SK-N-SH (cell line): ENCODE measurements at regions not wholly inside any gene's neighbourhood (a gene's known extent, or its start where the extent isn't known, plus 50 kb on each side); places are given as distances from the start of the nearest gene placed in this dataset.

Source experiments
- CTCF ChIA-PET: fragments of 300-600, 350-600 bp; formaldehyde crosslinking; extraction: SDS; loops from one replicate; lab custom pipeline; 2021; lab: Yijun Ruan, JAX
- POLR2A ChIA-PET: fragments of 350-600 bp; sonication (Branson Sonifier 250); formaldehyde crosslinking; extraction: SDS; loops from one replicate; lab custom pipeline; 2020; ENCODE audit warnings: antibody characterized with exemption, inconsistent platforms; lab: Yijun Ruan, JAX
- DNase-seq: peaks from one replicate; pipeline ENCODE4 v3.0.0; 2012
- H2AFZ ChIP-seq: fragments of 200-600 bp; sonication (generic); 2 replicates; pipeline ENCODE4 v1.8.1; 2016; ENCODE audit warnings: antibody characterized with exemption, mild to moderate bottlenecking, low read depth
- H3F3A ChIP-seq: fragments of 200-600 bp; sonication (generic); replicated peaks from 2 replicates; pipeline ENCODE3; 2016; ENCODE audit warnings: antibody characterized with exemption, mild to moderate bottlenecking; ENCODE audit not compliant: insufficient read depth
- H3K27ac ChIP-seq, 2 experiments: fragments of 200-500 bp in 1 of 2; fragments of 200-600 bp in 1 of 2; sonication (Bioruptor generic) in 1 of 2; sonication (generic), shearing (Covaris generic) in 1 of 2; 2 replicates each; pipeline versions ENCODE4 v1.5.1 to v1.6.1; 2014 to 2016; ENCODE audit warnings: low read depth in 2 of 2, inconsistent platforms in 1 of 2, low read length in 1 of 2, mild to moderate bottlenecking in 1 of 2, mixed read lengths in 1 of 2
- H3K27me3 ChIP-seq: fragments of 200-600 bp; sonication (generic), shearing (Covaris generic); 2 replicates; pipeline ENCODE4 v1.6.1; 2016; ENCODE audit warnings: mixed run types; ENCODE audit not compliant: insufficient read depth
- H3K36me3 ChIP-seq, 2 experiments: fragments of 200-500 bp in 1 of 2; fragments of 200-600 bp in 1 of 2; sonication (Bioruptor generic) in 1 of 2; sonication (generic) in 1 of 2; replicated peaks in 1 of 2; 2 replicates each; pipeline versions ENCODE3 to v1.5.1; 2014 to 2016; ENCODE audit warnings: low read length in 1 of 2, mild to moderate bottlenecking in 1 of 2; ENCODE audit not compliant: insufficient read depth in 2 of 2, control insufficient read depth in 1 of 2
- H3K4me1 ChIP-seq, 2 experiments: fragments of 200-500 bp in 1 of 2; fragments of 200-600 bp in 1 of 2; sonication (Bioruptor generic) in 1 of 2; sonication (generic), shearing (Covaris generic) in 1 of 2; 2 replicates each; pipeline versions ENCODE4 v1.5.1 to v1.6.1; 2014 to 2016; ENCODE audit warnings: low read depth in 1 of 2, low read length in 1 of 2, mixed run types in 1 of 2; ENCODE audit not compliant: insufficient read depth in 2 of 2, control insufficient read depth in 1 of 2
- H3K4me2 ChIP-seq: fragments of 200-600 bp; sonication (generic), shearing (Covaris generic); 2 replicates; pipeline ENCODE4 v1.6.1; 2017; ENCODE audit warnings: mixed run types
- H3K4me3 ChIP-seq, 2 experiments: fragments of 200-500 bp in 1 of 2; fragments of 200-600 bp in 1 of 2; sonication (Bioruptor generic) in 1 of 2; sonication (generic), shearing (Covaris generic) in 1 of 2; 2 replicates each; pipeline versions ENCODE4 v1.5.1 to v1.8.1; 2014 to 2016; ENCODE audit warnings: low read depth in 2 of 2, inconsistent platforms in 1 of 2, low read length in 1 of 2, mild to moderate bottlenecking in 1 of 2, mixed read lengths in 1 of 2, moderate library complexity in 1 of 2
- H3K79me2 ChIP-seq: fragments of 200-600 bp; sonication (generic); 2 replicates; pipeline ENCODE4 v1.8.1; 2017; ENCODE audit warnings: mild to moderate bottlenecking; ENCODE audit not compliant: insufficient read depth
- H3K9ac ChIP-seq: fragments of 200-600 bp; sonication (generic); 2 replicates; pipeline ENCODE4 v1.6.1; 2017; ENCODE audit warnings: mixed run types
- H3K9me2 ChIP-seq: fragments of 200-600 bp; sonication (generic); 2 replicates; pipeline ENCODE4 v1.6.1; 2017; ENCODE audit warnings: mixed run types
- H3K9me3 ChIP-seq: fragments of 200-600 bp; sonication (generic); 2 replicates; pipeline ENCODE4 v1.6.1; 2017; ENCODE audit warnings: mixed run types, mild to moderate bottlenecking, moderate library complexity
- H4K20me1 ChIP-seq: fragments of 200-600 bp; sonication (generic); 2 replicates; pipeline ENCODE4 v1.6.1; 2017; ENCODE audit warnings: mild to moderate bottlenecking, mixed run types; ENCODE audit not compliant: insufficient read depth
- CHD2 ChIP-seq: fragments of 150-350 bp; IDR thresholded peaks from 2 replicates; pipeline ENCODE4 v1.6.1; 2018; ENCODE audit warnings: low read length; ENCODE audit not compliant: partially characterized antibody
- EZH2phosphoT487 ChIP-seq: fragments of 200-600 bp; sonication (generic); IDR thresholded peaks from 2 replicates; pipeline ENCODE4 v1.6.1; 2017; ENCODE audit warnings: low read depth, mixed run types, mild to moderate bottlenecking, antibody characterized with exemption, moderate library complexity, borderline replicate concordance
- FOSL2 ChIP-seq: IDR thresholded peaks from 2 replicates; pipeline ENCODE4 v1.4.0; 2012; ENCODE audit warnings: low read depth, mild to moderate bottlenecking, moderate library complexity, borderline replicate concordance
- FOXJ3 ChIP-seq: sonication (generic); formaldehyde crosslinking; IDR thresholded peaks from 2 replicates; pipeline ENCODE4 v1.5.1; 2020; ENCODE audit warnings: mild to moderate bottlenecking, missing genetic modification reagents
- FOXM1 ChIP-seq: IDR thresholded peaks from 2 replicates; pipeline ENCODE4 v1.4.0; 2012; ENCODE audit warnings: low read depth, mild to moderate bottlenecking
- GATA2 ChIP-seq: sonication (generic); formaldehyde crosslinking; IDR thresholded peaks from 2 replicates; pipeline ENCODE4 v1.5.0; 2020; ENCODE audit warnings: mild to moderate bottlenecking, missing genetic modification reagents
- MEF2A ChIP-seq: IDR thresholded peaks from 2 replicates; pipeline ENCODE4 v1.4.0; 2012; ENCODE audit warnings: low read depth, borderline replicate concordance
- NFIC ChIP-seq: IDR thresholded peaks from 2 replicates; pipeline ENCODE4 v1.4.0; 2012; ENCODE audit warnings: borderline replicate concordance
- RAD21 ChIP-seq: IDR thresholded peaks from 2 replicates; pipeline ENCODE4 v1.6.1; 2012; ENCODE audit warnings: mild to moderate bottlenecking, low read length
- RCOR1 ChIP-seq: fragments of 150-350 bp; IDR thresholded peaks from 2 replicates; pipeline ENCODE4 v1.6.1; 2017; ENCODE audit warnings: antibody characterized with exemption, low read length
- REST ChIP-seq: IDR thresholded peaks from 2 replicates; pipeline ENCODE4 v1.6.1; 2012; ENCODE audit warnings: mild to moderate bottlenecking, low read depth, low read length, moderate library complexity
- RXRA ChIP-seq: IDR thresholded peaks from 2 replicates; pipeline ENCODE4 v1.4.0; 2012; ENCODE audit warnings: low read depth, mild to moderate bottlenecking, borderline replicate concordance
- SIN3A ChIP-seq: IDR thresholded peaks from 2 replicates; pipeline ENCODE4 v1.6.1; 2012; ENCODE audit warnings: low read depth, mild to moderate bottlenecking, low read length, moderate library complexity, borderline replicate concordance
- SMC3 ChIP-seq: IDR thresholded peaks from 2 replicates; pipeline ENCODE4 v1.6.1; 2012; ENCODE audit warnings: low read depth, low read length, improper control_type of control experiment
- TCF12 ChIP-seq: IDR thresholded peaks from 2 replicates; pipeline ENCODE4 v1.4.0; 2012
- TF ChIP-seq, protein P1 (sequence below): fragments of 150-350 bp; IDR thresholded peaks from 2 replicates; pipeline ENCODE4 v1.6.1; 2017; ENCODE audit warnings: antibody characterized with exemption, low read length, low read depth, borderline replicate concordance
- TF ChIP-seq, protein P2 (sequence below): IDR thresholded peaks from 2 replicates; pipeline ENCODE4 v1.4.0; 2012; ENCODE audit warnings: low read depth

- no peak for TF ChIP-seq REST
Measured at GRCh38 chr18:40812981-40813515, 1142.0 kb upstream of the PIK3C3 start (continued).

DNA sequence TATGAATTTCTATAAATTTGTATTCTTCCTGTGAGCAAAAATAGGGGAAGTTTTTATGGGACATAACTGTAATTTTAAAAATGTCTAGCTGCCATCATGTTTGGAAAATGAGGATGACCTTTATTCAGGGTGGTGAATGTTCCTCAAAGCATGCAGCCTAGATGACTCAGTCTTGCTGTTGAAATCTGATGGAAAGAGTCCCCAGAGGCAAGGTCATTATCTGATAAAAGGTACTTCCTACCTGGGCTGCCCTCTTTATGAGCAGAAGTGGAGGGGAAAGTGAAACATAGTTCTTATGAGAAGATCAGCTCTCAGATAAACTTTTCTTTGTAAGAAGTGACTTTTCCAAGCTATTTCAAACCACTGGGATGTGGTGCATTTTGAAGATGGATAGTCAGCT, 1144.7 kb upstream of the PIK3C3 start:
- Histone ChIP-seq H3K9me2 (no peaks in the 10 kb centered on the region), H4K20me1 (no peaks in the 10 kb centered on the region), H3K27ac (no peak overlapping the region), H3K9me3 (no peaks in the 10 kb centered on the region), H3K27me3 (no peaks in the 10 kb centered on the region), H2AFZ (no peak overlapping the region), H3K4me3 (no peak overlapping the region), H3F3A (peaks cover 13% of the 10 kb centered on the region), H3K36me3 (no peaks in the 10 kb centered on the region), H3K4me2 (peak overlapping the region; percentile 39), H3K9ac (no peak overlapping the region), H3K79me2 (no peaks in the 10 kb centered on the region), H3K4me1 (no peaks in the 10 kb centered on the region)
- POLR2A ChIA-PET, result no interaction called here
- CTCF ChIA-PET, result interaction anchor here (1.0 kb wide), 1 partner anchor 9 kb away, joined by 3 read pairs; no protein-coding TSS in a partner anchor
- DNase-seq, result no peak
- TF ChIP-seq FOXM1 (no peak), RAD21 (no peak), GATA2 (no peak), FOSL2 (no peak; the same call in 1 of the 2 replicates), NFIC (no peak), MEF2A (no peak), EZH2phosphoT487 (no peak), CHD2 (no peak), RCOR1 (no peak), FOXJ3 (CRISPR knock-in tag) (no peak), SIN3A (no peak), SMC3 (no peak), TCF12 (no peak), REST (no peak), RXRA (no peak)
- TF ChIP-seq, protein P1, sequence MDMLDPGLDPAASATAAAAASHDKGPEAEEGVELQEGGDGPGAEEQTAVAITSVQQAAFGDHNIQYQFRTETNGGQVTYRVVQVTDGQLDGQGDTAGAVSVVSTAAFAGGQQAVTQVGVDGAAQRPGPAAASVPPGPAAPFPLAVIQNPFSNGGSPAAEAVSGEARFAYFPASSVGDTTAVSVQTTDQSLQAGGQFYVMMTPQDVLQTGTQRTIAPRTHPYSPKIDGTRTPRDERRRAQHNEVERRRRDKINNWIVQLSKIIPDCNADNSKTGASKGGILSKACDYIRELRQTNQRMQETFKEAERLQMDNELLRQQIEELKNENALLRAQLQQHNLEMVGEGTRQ, result no peak
- TF ChIP-seq, protein P2, sequence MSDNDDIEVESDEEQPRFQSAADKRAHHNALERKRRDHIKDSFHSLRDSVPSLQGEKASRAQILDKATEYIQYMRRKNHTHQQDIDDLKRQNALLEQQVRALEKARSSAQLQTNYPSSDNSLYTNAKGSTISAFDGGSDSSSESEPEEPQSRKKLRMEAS, result no peak
